Activated CD8-positive, alpha-beta memory T cell treated with anti-CD3 and anti-CD28 coated beads for 24 hours (primary cell): ENCODE measurements at regions not wholly inside any gene's neighbourhood (a gene's known extent, or its start where the extent isn't known, plus 50 kb on each side); places are given as distances from the start of the nearest gene placed in this dataset.
"Not testable (repeated sequence)": the region's sequence is repeated elsewhere in the genome, so short reads cannot be mapped to it uniquely, and the experiment has no call there.

ENCODE experiments used
- DNase-seq: peaks from one replicate; pipeline ENCODE4 v3.0.0-alpha.2; 2020

DNA sequence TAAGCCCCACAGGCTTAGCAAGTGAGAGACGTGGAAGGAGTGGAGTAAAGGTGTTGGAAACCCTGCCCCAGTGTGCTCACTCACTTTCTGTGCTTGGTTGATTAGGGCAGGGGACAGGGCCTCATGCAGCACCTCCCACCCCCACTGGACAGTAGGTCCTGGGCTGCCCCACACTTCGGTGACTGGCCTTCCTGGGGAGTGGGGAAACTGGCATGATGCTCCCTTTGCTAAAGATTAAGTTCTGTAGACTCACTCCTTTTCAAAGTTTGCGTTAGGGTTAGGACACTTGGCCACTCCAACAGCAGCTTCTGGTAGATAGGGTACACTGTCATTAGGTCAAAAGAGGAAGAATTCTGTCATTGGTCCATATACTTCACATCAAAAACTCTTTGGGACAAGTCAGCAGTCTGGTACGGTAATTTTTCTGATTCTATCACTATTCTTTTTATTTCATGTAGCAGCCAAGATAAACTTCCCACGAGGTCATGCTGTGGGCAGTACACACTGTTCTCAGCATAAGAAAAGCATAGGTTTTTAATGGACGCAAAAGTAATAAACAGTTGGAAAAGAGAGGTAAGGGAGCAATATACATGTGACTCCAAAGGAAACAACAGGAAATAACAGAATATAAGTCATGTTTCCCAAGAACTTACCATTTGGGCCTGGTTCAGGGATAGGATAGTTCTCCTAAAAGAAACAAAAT, 106.6 kb upstream of the TERB2 start:
- DNase-seq = not testable (repeated sequence)

DNA sequence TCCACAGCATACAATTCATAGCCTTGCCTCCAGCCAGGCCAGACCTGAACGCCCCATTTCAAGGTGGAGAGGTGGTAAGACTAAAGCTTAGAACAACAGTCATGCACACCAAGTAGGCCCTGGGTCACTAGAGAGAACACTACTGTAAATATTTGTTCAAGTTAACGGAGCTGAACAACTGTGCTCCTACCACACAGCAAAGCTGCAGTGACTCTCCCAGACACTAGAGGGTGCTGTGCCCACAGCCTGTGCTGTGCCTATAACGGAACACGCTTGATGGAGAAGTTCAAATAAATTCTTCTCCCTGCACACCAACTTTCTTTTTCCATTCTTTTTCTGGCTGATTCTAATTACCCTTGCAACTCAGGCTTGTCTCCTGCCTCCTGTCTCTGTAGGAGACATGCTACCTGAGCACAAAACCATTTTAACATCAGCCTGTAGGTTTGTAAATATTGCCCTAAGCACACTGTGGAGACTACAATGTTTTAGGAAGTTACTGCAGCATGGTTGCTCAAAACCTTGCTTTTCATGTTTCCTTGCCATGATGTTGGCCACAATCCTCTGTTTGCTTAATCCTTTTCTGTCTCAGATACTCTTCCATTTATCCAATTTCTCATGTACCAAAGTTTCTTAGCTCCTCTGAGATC, 103.1 kb upstream of the TERB2 start:
- DNase-seq = peak; percentile 84

DNA sequence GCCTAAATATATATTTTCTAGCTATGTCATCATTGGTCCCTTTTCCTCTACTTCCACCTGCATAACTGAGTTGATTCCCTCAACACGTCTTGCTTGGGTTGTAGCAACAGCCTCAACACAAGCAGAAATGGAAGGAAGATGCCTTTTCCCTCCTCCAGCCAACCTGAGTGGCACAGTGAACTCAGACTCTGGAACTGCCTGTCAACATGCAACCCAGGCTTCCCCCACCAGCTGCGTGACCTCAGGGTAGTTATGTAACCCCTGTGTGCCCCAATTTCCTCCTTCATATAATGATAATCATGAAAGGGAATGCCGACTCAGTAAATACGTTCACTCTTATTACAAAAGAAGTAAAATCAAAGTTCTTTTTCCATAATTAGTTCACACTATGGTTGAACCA, 101.8 kb upstream of the TERB2 start:
- not testable (repeated sequence) for DNase-seq

DNA sequence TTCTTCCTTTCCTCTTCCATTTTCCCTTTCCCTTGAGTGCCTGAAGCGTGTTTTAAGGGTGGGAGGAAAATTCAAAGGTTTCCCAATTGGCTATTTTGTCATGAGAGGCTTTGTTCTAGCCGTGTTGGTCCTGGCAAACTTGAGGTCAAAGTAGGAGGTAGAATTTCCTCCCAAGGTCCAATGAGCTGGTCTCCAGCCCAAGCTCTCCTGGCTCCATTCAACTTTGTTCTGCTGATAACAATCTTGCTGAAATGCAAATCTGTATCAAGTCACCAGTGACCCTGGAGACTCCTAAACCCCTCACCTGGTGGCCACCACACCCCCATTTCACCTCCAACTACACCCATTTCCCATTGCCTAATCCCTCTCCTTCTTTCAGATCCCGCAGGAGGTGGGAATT, 100.2 kb upstream of the TERB2 start:
- DNase-seq = not testable (repeated sequence)

DNA sequence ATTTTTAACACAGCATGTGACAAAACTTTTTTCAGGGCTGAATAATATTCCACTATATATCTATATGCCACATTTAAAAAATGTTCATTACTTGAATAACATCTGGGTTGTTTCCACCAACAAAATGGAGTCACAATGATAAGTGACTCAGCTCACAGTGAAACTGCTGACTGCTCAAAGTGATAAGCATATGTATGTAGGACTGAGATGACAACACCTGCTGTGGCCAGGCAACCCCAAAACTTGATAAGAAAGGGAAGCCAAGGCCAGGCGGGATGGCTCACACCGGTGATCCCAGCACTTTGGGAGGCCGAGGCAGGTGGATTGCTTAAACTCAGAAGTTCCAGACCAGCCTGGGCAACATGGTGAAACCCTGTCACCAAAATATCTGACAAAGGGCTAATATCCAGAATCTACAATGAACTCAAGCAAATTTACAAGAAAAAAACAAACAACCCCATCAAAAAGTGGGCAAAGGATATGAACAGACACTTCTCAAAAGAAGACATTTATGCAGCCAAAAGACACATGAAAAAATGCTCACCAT, 99.2 kb upstream of the TERB2 start:
- not testable (repeated sequence) for DNase-seq

DNA sequence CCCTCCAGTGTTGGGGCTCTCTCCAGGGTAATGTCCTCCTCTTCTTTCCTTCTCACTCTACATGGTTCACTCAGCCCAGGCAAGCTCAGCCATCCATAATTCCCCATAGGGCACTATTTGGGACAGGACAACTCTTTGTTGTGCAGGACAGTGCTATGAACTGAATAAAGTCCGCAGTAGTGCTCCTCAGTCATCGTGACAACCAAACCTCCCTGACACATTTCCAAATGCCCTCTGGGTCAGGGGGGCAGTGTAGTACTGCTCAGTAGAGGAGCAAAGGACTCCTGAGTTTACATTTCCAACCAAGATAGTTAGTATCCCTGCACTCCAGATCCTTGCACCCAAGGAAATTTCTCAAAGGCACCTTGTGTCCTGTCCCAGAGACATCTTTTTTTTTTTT, 97.4 kb upstream of the TERB2 start:
- DNase-seq = not testable (repeated sequence)

DNA sequence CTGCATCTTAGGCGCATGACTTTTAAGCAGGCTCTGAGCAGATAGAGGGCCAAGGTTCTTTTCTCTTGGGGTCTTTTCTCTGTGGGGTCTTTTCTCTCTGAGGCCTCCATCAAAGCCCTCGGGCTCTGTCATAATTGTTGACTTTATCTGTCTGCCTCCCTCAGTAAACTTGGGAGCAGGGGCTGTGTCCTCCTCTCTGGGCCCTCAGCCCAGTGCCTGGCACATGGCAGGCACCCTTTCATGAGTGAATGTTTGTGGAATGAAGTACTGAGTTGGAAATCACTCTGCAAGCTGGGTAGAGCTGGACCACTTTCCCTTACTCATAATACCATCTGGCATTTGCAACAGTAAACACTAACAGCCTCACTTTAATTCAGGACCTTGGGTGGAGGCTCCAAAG, 96.3 kb upstream of the TERB2 start:
- not testable (repeated sequence) for DNase-seq

DNA sequence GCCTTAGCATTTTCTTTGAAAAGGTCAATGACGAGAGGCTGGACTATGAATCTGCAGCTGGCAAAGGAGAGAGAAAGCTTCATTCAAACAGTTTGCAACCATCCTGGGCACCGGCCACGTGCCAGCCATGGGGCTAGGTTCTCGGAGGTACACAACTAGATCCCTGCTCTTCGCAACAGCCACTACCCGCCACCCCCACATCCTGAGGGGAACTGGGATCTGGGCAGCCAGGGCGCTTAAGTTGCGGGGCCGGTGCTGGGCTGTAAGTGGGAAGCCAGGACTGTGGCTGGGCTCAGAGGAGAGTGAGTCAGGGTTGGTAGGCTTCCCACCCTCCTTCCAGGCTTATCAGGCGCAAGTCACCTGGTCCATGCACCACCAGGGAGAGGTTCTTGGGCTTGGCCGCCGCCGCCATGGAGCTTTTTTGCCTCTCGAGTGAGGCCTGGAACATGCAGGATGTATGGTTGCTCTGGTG, 95.0 kb upstream of the TERB2 start:
- no peak for DNase-seq

DNA sequence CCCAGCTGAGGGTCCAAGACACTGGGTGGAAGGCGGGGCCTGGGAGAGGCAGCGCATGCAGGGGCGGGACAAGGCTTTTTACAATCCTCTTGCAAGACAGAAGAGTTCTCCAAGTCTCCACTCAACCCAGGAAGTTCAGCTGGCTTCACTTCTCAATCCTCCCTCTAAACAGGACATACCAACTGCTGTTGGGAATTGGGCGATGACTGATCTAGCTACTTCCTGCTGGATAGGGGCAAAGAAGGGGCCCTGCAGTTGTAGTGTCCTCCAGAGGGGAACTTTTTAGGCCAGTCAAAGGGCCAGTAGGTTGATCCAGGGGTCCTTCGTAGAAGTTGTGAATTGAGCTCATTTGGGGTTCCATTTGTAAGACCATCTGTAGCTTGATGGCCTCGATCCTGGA, 94.6 kb upstream of the TERB2 start:
- DNase-seq = no peak

DNA sequence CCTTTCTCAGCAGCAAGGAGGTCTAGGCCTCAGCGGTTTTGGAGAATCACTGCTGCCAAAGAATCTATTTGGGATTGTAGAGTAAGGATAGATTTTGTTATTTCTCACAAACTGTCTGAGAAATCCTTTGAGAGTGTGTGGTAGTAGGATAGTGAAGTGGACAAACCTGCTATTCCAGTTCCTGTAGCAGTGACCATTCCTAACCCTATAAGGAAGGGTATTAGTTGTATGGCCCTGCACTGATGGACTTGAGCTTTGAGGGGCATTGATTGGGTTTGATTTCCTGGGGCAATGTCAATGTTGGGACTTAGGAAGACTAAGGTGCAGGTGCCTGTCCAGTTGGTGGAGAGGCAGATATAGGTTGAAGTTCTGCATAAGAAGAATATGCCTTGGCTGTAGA, 93.6 kb upstream of the TERB2 start:
- DNase-seq = not testable (repeated sequence)

DNA sequence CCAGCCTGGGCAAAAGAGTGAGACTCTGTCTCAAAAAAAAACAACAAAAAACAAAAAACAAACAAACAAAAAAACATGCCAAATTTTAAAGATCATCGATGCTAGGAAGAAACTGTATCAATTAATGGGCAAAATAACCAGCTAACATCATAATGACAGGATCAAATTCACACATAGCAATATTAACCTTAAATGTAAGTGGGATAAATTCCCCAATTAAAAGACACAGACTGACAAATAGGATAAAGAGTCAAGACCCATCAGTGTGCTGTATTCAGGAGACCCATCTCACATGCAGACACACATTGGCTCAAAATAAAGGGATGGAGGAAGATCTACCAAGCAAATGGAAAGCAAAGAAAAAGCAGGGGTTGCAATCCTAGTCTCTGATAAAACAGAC, 88.4 kb upstream of the TERB2 start:
- DNase-seq = not testable (repeated sequence)

DNA sequence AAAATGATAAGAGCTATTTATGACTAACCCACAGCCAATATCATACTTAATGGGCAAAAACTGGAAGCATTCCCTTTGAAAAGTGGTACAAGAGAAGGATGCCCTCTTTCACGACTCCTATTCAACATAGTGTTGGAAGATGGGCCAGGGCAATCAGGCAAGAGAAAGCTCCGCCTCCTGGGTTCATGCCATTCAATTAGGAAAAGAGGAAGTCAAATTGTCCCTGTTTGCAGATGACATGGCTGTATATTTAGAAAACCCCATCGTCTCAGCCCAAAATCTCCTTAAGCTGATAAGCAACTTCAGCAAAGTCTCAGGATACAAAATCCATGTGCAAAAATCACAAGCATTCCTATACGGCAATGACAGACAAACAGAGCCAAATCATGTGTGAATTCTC, 86.4 kb upstream of the TERB2 start:
- DNase-seq = not testable (repeated sequence)

DNA sequence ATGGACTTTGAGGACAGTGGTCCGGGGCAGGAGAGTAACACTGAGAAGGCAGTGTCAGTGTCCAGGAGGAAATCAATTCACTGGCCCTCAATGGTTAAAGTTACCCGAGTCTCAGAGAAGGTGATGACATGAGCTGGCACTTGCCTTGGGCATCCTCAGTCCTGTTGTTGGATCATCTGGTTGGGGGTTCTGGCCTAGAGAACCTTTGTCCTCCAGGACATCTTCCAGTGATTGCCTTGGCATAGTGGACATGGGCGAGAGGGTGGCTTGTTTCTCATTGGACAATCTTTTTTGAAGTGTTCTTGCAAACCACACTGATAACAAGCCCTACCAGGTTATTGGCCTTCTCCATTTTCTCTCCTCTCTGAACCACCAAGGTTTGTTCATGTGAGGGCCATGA, 83.4 kb upstream of the TERB2 start:
- DNase-seq = no peak

DNA sequence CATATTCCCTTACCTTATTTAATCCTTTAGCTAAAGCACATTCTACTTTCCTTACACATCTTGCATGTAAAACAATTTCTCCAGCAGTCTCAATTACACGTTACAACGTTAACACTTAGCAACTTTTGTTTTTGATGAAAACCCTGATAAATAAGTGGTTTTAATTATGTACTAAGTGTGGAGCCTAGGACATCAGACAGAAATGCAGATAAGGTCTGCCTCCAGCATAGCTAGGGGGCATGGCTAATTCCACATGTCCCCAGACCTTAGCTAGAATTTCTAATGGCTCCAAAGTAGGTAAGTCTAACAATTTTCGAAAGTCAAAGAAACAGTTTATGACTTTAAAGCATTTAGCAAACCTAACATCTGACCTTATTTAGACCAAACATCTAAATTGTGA, 77.4 kb upstream of the TERB2 start:
- no peak for DNase-seq

DNA sequence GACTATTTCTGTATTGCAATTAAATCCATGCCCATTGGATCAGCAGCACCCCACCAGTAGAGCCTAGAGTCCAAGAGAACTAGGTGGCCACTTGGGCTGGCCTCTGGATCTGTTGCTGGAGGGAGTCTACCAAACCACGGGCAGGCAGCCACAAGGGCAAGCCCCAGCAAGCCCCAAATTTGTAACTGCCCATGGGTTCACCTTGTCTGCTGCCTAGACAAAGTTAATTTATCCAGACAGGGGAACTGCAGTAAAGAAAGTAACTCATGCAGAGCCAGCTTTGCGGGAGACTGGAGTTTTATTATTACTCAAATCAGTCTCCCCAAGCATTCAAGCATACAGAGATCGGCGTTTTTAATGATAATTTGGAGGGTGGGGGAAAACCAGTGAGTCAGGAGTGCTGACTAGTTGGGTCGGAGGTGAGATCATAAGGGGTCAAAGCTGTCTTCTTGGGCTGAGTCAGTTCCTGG, 74.0 kb upstream of the TERB2 start:
- no peak for DNase-seq

DNA sequence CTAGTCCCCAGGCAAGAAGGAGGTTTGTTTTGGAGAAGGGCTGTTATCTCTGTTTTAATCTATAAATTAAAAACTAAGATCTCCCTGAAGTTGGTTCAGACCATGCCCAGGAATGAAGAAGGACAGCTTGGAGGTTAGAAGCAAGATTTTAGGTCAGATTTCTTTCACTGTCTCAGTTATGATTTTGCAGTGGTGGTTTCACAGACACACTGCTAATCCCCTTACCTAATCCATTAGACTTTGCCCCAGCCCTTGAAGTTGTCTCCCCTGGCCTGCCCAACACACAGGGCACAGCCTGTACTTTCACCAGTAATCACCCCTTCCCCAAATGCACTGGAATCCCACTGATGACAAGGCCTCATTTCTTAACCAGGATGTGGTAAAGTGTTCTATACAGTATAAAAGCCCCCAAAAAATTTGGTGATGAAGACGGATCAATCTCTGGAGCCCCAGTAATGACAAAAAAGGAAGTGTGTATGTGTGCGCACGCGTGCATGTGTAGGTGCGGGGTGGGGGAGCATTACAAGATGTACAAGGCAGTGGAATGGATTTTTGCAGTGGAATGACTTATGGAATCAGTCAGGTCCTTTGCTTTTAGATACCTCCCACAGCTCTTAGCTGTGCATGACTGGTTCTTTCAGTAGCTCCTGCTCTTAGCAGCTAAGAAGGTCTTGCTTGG, 73.1 kb upstream of the TERB2 start:
- DNase-seq = no peak

DNA sequence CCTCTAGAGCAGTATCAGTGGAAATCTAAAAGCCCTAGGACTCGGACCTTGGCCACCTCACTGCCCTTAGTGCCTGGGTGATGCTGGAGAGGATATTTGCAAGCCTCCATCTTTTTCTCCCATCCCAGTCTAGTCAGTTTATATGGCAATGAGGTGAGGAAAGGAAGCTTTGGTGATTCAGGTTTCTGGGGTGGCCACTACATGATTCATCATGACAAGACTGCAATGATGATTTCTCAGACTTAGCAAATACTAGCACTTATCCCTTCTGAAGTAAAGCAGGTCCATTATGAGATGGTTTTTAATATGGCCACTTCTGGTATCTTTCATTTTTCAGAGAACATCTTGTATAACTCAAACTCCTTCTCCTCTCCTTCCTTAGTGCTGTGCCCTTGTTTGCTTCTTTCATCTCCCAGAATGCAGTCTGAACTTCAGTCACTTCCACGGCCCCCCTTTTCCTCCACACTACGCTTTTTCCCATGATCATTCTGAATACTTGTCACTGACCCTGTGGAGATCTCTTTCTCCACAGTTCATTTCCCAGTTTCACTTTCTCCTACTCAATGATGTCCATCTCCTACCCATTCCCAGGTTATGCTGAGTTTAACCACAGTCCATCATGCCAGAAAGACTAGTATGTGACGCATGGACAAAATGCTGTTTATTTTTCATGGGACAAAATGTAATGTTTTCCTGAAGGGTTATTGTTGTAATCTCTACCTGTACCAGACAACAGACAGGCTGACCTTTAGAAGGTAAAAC, 57.4 kb upstream of the TERB2 start:
- DNase-seq = not testable (repeated sequence)

DNA sequence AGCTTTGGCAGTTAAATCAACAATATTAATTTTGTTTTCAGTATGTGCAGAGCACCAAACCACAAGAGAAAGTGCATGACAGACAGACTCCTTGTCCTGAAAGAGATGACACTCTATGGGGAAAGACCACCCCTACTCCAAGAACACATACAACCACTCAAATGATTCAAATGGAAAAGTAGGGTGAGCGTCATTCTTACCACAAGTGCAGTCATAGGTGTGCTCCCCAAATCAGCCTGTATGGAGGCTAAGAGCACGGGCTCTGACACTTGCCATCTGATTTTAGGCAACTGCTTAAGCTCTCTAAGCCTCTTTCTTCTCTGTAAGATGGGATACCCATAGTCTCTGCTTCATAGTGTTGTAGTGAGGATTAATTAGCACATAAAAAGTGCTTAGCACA, 56.7 kb upstream of the TERB2 start:
- DNase-seq = not testable (repeated sequence)

DNA sequence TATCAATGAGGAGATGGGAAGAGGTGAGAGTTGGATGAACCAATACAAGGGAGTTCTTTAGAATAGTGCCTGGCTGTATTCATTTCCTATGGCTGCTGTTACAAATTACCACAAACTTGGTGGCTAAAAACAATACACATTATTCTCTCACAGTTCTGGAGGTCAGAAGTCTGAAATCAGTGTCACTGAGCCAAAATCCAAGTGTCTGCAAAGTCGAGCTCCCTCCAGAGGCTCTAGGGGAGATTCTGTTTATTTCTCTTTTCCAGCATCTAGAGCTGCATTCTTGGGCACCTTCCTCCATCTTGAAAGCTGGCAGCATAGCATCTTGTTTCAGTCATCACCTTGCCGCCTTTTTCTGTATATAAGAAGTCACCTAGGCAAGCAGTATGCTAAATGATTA, 55.7 kb upstream of the TERB2 start:
- DNase-seq = not testable (repeated sequence)

DNA sequence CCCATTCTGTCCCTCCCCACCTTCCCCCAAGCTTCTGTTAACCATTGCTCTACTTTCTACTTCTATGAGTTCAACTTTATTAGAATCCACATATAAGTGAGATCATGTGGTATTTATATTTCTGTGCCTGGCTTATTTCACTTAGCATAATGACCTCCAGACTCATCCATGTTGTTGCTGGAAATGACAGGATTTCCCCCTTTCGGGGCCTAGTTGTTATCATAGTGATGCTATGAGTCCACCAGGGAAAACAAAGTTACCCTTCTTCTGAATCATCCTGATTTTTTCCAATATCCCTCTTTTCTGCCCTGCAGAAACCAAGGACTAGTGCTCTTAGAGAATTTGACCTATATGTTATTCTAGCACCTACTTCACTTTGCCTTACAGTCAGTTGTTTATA, 53.2 kb upstream of the TERB2 start:
- DNase-seq = not testable (repeated sequence)

DNA sequence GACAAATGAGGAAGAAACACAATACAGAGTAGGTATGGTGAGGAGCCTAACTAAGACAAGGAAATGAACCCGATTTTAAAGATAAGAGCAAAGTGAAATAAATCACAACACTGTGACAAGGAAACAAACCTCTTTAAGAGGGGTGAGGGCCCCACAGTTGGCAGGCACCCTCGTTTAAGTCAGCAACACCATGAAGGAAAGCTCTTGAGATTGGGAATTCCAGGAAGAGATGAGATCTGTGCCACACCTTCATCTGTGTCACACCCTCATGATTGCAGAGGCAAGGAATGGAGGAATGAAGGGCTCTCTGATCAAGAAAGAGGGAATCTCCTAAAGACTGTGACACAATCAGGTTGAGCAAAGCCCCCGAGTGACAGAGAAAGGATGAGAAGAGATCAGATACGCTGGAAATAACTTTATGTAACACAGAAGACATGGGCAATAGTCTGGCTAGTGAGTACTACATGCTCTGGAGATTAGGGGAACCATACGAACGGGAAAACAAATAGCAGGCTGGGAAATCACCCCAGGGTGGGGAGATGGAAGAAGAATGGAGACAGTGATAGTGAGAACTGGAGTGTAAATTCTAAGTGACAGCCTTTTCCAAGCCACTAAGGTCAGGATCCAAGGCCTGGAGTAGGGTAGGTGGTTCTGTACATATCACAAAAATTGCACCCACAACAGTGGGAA, 51.7 kb upstream of the TERB2 start:
- DNase-seq = not testable (repeated sequence)
